ENCODE measurements at regions not wholly inside any gene's neighbourhood (a gene's known extent, or its start where the extent isn't known, plus 50 kb on each side); places are given as distances from the start of the nearest gene placed in this dataset.

GRCh38 chr5:58348996-58349728 is 110.7 kb downstream of the PLK2 start:
- Histone ChIP-seq H3K36me3 (ENCODE audit: control insufficient read depth, insufficient read depth, low read length) (no peaks in the 10 kb centered on the region), H3K9ac (ENCODE audit: extremely low read depth, low read length, poor library complexity, severe bottlenecking) (no peak overlapping the region), H3K27me3 (ENCODE audit: control insufficient read depth, insufficient read depth, low read length, poor library complexity, severe bottlenecking) (no peaks in the 10 kb centered on the region), H3K9me3 (ENCODE audit: control insufficient read depth, low read length) (peaks cover 17% of the 10 kb centered on the region), H3K4me1 (ENCODE audit: control insufficient read depth, insufficient read depth, low read length) (peaks cover under 1% of the 10 kb centered on the region), H3K27ac (ENCODE audit: low read depth, low read length) (no peak overlapping the region), H3K4me3 (ENCODE audit: low read length) (no peak overlapping the region)
- Mint-ChIP-seq H3K4me3 (no peak overlapping the region), H3K36me3 (ENCODE audit: low read depth) (no peaks in the 10 kb centered on the region), H3K4me1 (peaks cover 6% of the 10 kb centered on the region), H3K27me3 (ENCODE audit: insufficient read depth) (no peaks in the 10 kb centered on the region), H3K9me3 (no peaks in the 10 kb centered on the region), H3K27ac (no peak overlapping the region)
- TF ChIP-seq CTCF (conservative IDR thresholded peaks at IDR 0.05) = no peak
- WGBS, 2 experiments (ENCODE audit: insufficient coverage in 1 of 2, insufficient read length in 1 of 2) = 97 to 100% methylated on average over 1 to 5 of the region's 6 CpGs
- DNase-seq = no peak

- no peaks in the 10 kb centered on the region for H3K27me3 Mint-ChIP-seq (ENCODE audit: insufficient read depth)
- H3K4me1 ChIP-seq (ENCODE audit: control insufficient read depth, insufficient read depth, low read length) = no peaks in the 10 kb centered on the region
- DNase-seq = no peak
- H3K27ac Mint-ChIP-seq = no peak overlapping the region
- no peak for TF ChIP-seq CTCF (conservative IDR thresholded peaks at IDR 0.05)
- no peaks in the 10 kb centered on the region for H3K36me3 Mint-ChIP-seq (ENCODE audit: low read depth)
- no peaks in the 10 kb centered on the region for H3K27me3 ChIP-seq (ENCODE audit: control insufficient read depth, insufficient read depth, low read length, poor library complexity, severe bottlenecking)
- H3K4me1 Mint-ChIP-seq = no peaks in the 10 kb centered on the region
- no peak overlapping the region for H3K4me3 Mint-ChIP-seq
- H3K9me3 ChIP-seq (ENCODE audit: control insufficient read depth, low read length) = peaks cover 17% of the 10 kb centered on the region
- H3K36me3 ChIP-seq (ENCODE audit: control insufficient read depth, insufficient read depth, low read length) = no peaks in the 10 kb centered on the region
- no peak overlapping the region for H3K9ac ChIP-seq (ENCODE audit: extremely low read depth, low read length, poor library complexity, severe bottlenecking)
- H3K9me3 Mint-ChIP-seq = no peaks in the 10 kb centered on the region
- WGBS, 2 experiments (ENCODE audit: insufficient coverage in 1 of 2, insufficient read length in 1 of 2) = 95 to 100% methylated on average over 3 to 4 of the region's 4 CpGs
- H3K4me3 ChIP-seq (ENCODE audit: low read length) = no peak overlapping the region
- no peak overlapping the region for H3K27ac ChIP-seq (ENCODE audit: low read depth, low read length)
These were observed 113.8 kb downstream of the PLK2 start for GRCh38 chr5:58346041-58346440.

GRCh38 chr5:58341476-58341875 is 118.4 kb downstream of the PLK2 start:
- Mint-ChIP-seq H3K27me3 (ENCODE audit: insufficient read depth) (no peaks in the 10 kb centered on the region), H3K36me3 (ENCODE audit: low read depth) (no peaks in the 10 kb centered on the region), H3K27ac (no peak overlapping the region), H3K9me3 (no peaks in the 10 kb centered on the region), H3K4me3 (no peak overlapping the region), H3K4me1 (peaks cover 11% of the 10 kb centered on the region)
- H3K4me3 ChIP-seq (ENCODE audit: low read length) = no peak overlapping the region
- no peak for TF ChIP-seq CTCF (conservative IDR thresholded peaks at IDR 0.05)
- no peaks in the 10 kb centered on the region for H3K27me3 ChIP-seq (ENCODE audit: control insufficient read depth, insufficient read depth, low read length, poor library complexity, severe bottlenecking)
- no peak overlapping the region for H3K9ac ChIP-seq (ENCODE audit: extremely low read depth, low read length, poor library complexity, severe bottlenecking)
- no peak overlapping the region for H3K27ac ChIP-seq (ENCODE audit: low read depth, low read length)
- H3K9me3 ChIP-seq (ENCODE audit: control insufficient read depth, low read length) = peaks cover 7% of the 10 kb centered on the region
- DNase-seq = no peak
- H3K4me1 ChIP-seq (ENCODE audit: control insufficient read depth, insufficient read depth, low read length) = peaks cover 5% of the 10 kb centered on the region
- no peaks in the 10 kb centered on the region for H3K36me3 ChIP-seq (ENCODE audit: control insufficient read depth, insufficient read depth, low read length)
- 95% methylated on average over 2 of the region's 2 CpGs; no CpG with 5 or more reads in 1 of the 2 experiments for WGBS, 2 experiments (ENCODE audit: insufficient coverage in 1 of 2, insufficient read length in 1 of 2)

All from endodermal cell (in vitro differentiated cells).